ENCODE measurements at regions not wholly inside any gene's neighbourhood (a gene's known extent, or its start where the extent isn't known, plus 50 kb on each side); places are given as distances from the start of the nearest gene placed in this dataset.

- TF ChIP-seq CTCF (IDR thresholded peaks at IDR 0.05) = no peak
- no peak for TF ChIP-seq RCOR1 (IDR thresholded peaks at IDR 0.05; ENCODE audit: low read depth, low read length)
- TF ChIP-seq ZNF302 (CRISPR knock-in tag; IDR thresholded peaks at IDR 0.05) = no peak
- no peak for TF ChIP-seq ELK1 (IDR thresholded peaks at IDR 0.05; ENCODE audit: low read depth, low read length)
- TF ChIP-seq HMGXB4 (CRISPR knock-in tag; IDR thresholded peaks at IDR 0.05; ENCODE audit: borderline replicate concordance) = no peak
These were observed 370.3 kb upstream of the CELF2 start for GRCh38 chr10:10647331-10647730.
